Occipital lobe (tissue), 1 donor: ENCODE measurements at regions not wholly inside any gene's neighbourhood (a gene's known extent, or its start where the extent isn't known, plus 50 kb on each side); places are given as distances from the start of the nearest gene placed in this dataset.

Experiments
- DNase-seq: peaks from one replicate; lab custom pipeline; 2025; lab: John Stamatoyannopoulos, UW

GRCh38 chr6:68391953-68392352 lies 243.1 kb upstream of the ADGRB3 start:
- DNase-seq, result no peak

GRCh38 chr6:68372991-68373390 lies 262.1 kb upstream of the ADGRB3 start:
- no peak for DNase-seq

- DNase-seq, result no peak
Observed at GRCh38 chr6:68368845-68369244, 266.2 kb upstream of the ADGRB3 start.

- no peak for DNase-seq
Observed at GRCh38 chr6:68364271-68364805, 270.7 kb upstream of the ADGRB3 start.

GRCh38 chr6:68343901-68344300 lies 291.2 kb upstream of the ADGRB3 start:
- DNase-seq, result no peak

GRCh38 chr6:68342286-68342685 lies 292.8 kb upstream of the ADGRB3 start:
- no peak for DNase-seq

GRCh38 chr6:68339488-68340131 lies 295.5 kb upstream of the ADGRB3 start:
- DNase-seq, result no peak

GRCh38 chr6:68333442-68333841 lies 301.6 kb upstream of the ADGRB3 start:
- DNase-seq, result no peak

- no peak for DNase-seq
Observed at GRCh38 chr6:68328156-68328555, 306.9 kb upstream of the ADGRB3 start.

GRCh38 chr6:68326762-68327161 lies 308.3 kb upstream of the ADGRB3 start:
- DNase-seq, result no peak

GRCh38 chr6:68317366-68317765 lies 317.7 kb upstream of the ADGRB3 start:
- no peak for DNase-seq

GRCh38 chr6:68313911-68314310 lies 321.2 kb upstream of the ADGRB3 start:
- no peak for DNase-seq

- DNase-seq, result no peak
Observed at GRCh38 chr6:68307301-68307700, 327.8 kb upstream of the ADGRB3 start.

- DNase-seq, result no peak
Observed at GRCh38 chr6:68296126-68296525, 339.0 kb upstream of the ADGRB3 start.

- no peak for DNase-seq
Observed at GRCh38 chr6:68282646-68283045, 352.4 kb upstream of the ADGRB3 start.

GRCh38 chr6:68279793-68280557 lies 355.1 kb upstream of the ADGRB3 start:
- no peak for DNase-seq

- no peak for DNase-seq
Observed at GRCh38 chr6:68273297-68273696, 361.8 kb upstream of the ADGRB3 start.

GRCh38 chr6:68256391-68256790 lies 378.7 kb upstream of the ADGRB3 start:
- DNase-seq, result no peak

GRCh38 chr6:68252632-68253031 lies 382.4 kb upstream of the ADGRB3 start:
- DNase-seq, result no peak

GRCh38 chr6:68247782-68248181 lies 387.3 kb upstream of the ADGRB3 start:
- DNase-seq, result no peak

- DNase-seq, result no peak
Observed at GRCh38 chr6:68240726-68241125, 394.4 kb upstream of the ADGRB3 start.

- DNase-seq, result no peak
Observed at GRCh38 chr6:68239034-68239433, 396.0 kb upstream of the ADGRB3 start.

- no peak for DNase-seq
Observed at GRCh38 chr6:68238097-68238601, 396.9 kb upstream of the ADGRB3 start.
